Neuronal stem cell (in vitro differentiated cells): ENCODE measurements at regions not wholly inside any gene's neighbourhood (a gene's known extent, or its start where the extent isn't known, plus 50 kb on each side); places are given as distances from the start of the nearest gene placed in this dataset.

Experiments used
- DNase-seq: peaks from one replicate; pipeline ENCODE4 v3.0.0-alpha.2; 2013; ENCODE audit warnings: low spot score
- H2AFZ ChIP-seq: one replicate; pipeline ENCODE4 v1.6.1; 2013; ENCODE audit warnings: mild to moderate bottlenecking, low read length, inconsistent platforms
- H2AK5ac ChIP-seq: 2 replicates; pipeline ENCODE4 v1.6.1; 2013; ENCODE audit warnings: low read depth, mild to moderate bottlenecking, inconsistent platforms, low read length, moderate library complexity, mixed read lengths
- H2BK120ac ChIP-seq: 2 replicates; pipeline ENCODE4 v1.6.1; 2013; ENCODE audit warnings: low read depth, mild to moderate bottlenecking, inconsistent platforms, low read length, moderate library complexity, mixed read lengths
- H2BK12ac ChIP-seq: one replicate; pipeline ENCODE4 v1.6.1; 2013; ENCODE audit warnings: low read length, inconsistent platforms
- H2BK15ac ChIP-seq: 2 replicates; pipeline ENCODE4 v1.6.1; 2013; ENCODE audit warnings: mild to moderate bottlenecking, low read length, inconsistent platforms, mixed read lengths
- H2BK5ac ChIP-seq: one replicate; pipeline ENCODE4 v1.6.1; 2013; ENCODE audit warnings: inconsistent platforms, mild to moderate bottlenecking, low read length, moderate library complexity
- H3K14ac ChIP-seq: one replicate; pipeline ENCODE4 v1.6.1; 2013; ENCODE audit warnings: low read length, inconsistent platforms
- H3K18ac ChIP-seq: 2 replicates; pipeline ENCODE4 v1.6.1; 2013; ENCODE audit warnings: low read length, inconsistent platforms
- H3K23ac ChIP-seq: 2 replicates; pipeline ENCODE4 v1.6.1; 2013; ENCODE audit warnings: low read depth, mild to moderate bottlenecking, mixed read lengths, low read length, inconsistent platforms; ENCODE audit not compliant: poor library complexity
- H3K27ac ChIP-seq: replicated peaks from 3 replicates; pipeline ENCODE4 v1.5.1; 2013; ENCODE audit warnings: low read length, inconsistent platforms
- H3K27me3 ChIP-seq, 3 experiments: 2 replicates each; pipeline ENCODE4 v1.6.1; 2013; ENCODE audit warnings: low read length in 3 of 3, mild to moderate bottlenecking in 2 of 3, inconsistent platforms in 1 of 3, low read depth in 1 of 3, mixed read lengths in 1 of 3, moderate library complexity in 1 of 3; ENCODE audit not compliant: control insufficient read depth in 3 of 3, insufficient read depth in 3 of 3
- H3K36me3 ChIP-seq, 2 donors: replicated peaks in 1 of 2; 2 replicates each; pipeline ENCODE4 v1.6.1; 2013; ENCODE audit warnings: low read length in 2 of 2; ENCODE audit not compliant: control insufficient read depth in 2 of 2, insufficient read depth in 2 of 2
- H3K4ac ChIP-seq: 2 replicates; pipeline ENCODE4 v1.6.1; 2013; ENCODE audit warnings: inconsistent platforms, mild to moderate bottlenecking, low read length, moderate library complexity
- H3K4me1 ChIP-seq, 2 donors: 1 replicate in 1 of 2; 2 replicates in 1 of 2; pipeline ENCODE4 v1.6.1; 2013; ENCODE audit warnings: low read length in 2 of 2, low read depth in 1 of 2; ENCODE audit not compliant: control insufficient read depth in 2 of 2, insufficient read depth in 1 of 2
- H3K4me2 ChIP-seq: one replicate; pipeline ENCODE4 v1.6.1; 2013; ENCODE audit warnings: mild to moderate bottlenecking, low read length, inconsistent platforms; ENCODE audit not compliant: insufficient read depth, poor library complexity, severe bottlenecking
- H3K4me3 ChIP-seq, 2 donors: 2 replicates each; pipeline ENCODE4 v1.5.1; 2013; ENCODE audit warnings: low read length in 2 of 2, mild to moderate bottlenecking in 2 of 2, inconsistent platforms in 1 of 2, moderate library complexity in 1 of 2
- H3K79me1 ChIP-seq: one replicate; pipeline ENCODE4 v1.6.1; 2013; ENCODE audit warnings: low read depth, mild to moderate bottlenecking, inconsistent platforms, low read length, moderate library complexity
- H3K9ac ChIP-seq: one replicate; pipeline ENCODE4 v1.6.1; 2013; ENCODE audit warnings: mild to moderate bottlenecking, low read depth, low read length, inconsistent platforms; ENCODE audit not compliant: poor library complexity
- H3K9me3 ChIP-seq, 2 donors: replicated peaks in 1 of 2; 2 replicates each; pipeline versions ENCODE3 to v1.6.1; 2013; ENCODE audit warnings: low read length in 2 of 2, mild to moderate bottlenecking in 2 of 2, inconsistent platforms in 1 of 2, low read depth in 1 of 2, mixed read lengths in 1 of 2, moderate library complexity in 1 of 2; ENCODE audit not compliant: control insufficient read depth in 2 of 2, insufficient read depth in 1 of 2
- H4K8ac ChIP-seq: one replicate; pipeline ENCODE4 v1.6.1; 2013; ENCODE audit warnings: low read depth, mild to moderate bottlenecking, inconsistent platforms, low read length, moderate library complexity
- H4K91ac ChIP-seq: one replicate; pipeline ENCODE4 v1.6.1; 2013; ENCODE audit warnings: low read length, low read depth, mild to moderate bottlenecking, inconsistent platforms; ENCODE audit not compliant: poor library complexity
- WGBS, 2 donors: extraction: QIAGEN DNeasy Blood & Tissue Kit; methylation state at CpG; one replicate each; pipeline ENCODE4 v1.1.7; 2013; ENCODE audit warnings: missing lambda C conversion rate in 2 of 2, mixed read lengths in 1 of 2; ENCODE audit not compliant: insufficient read length in 2 of 2, insufficient replicate concordance in 1 of 2; ENCODE audit errors: extremely low coverage in 2 of 2; 5-methylcytosine and 5-hydroxymethylcytosine counted together

- Histone ChIP-seq H3K4me3 (no peak overlapping the region), H4K91ac (no peak overlapping the region), H3K14ac (no peak overlapping the region), H3K79me1 (no peaks in the 10 kb centered on the region), H2AFZ (no peak overlapping the region), H3K9ac (no peak overlapping the region), H3K23ac (no peak overlapping the region), H3K27ac (no peak overlapping the region), H3K4me2 (no peak overlapping the region), H2BK12ac (no peak overlapping the region), H3K36me3 (peaks cover 0 to 16% of the 10 kb centered on the region in 2 donors), H2BK15ac (no peak overlapping the region), H2BK120ac (no peak overlapping the region), H3K4ac (no peak overlapping the region), H3K9me3 (no peaks in the 10 kb centered on the region), H3K27me3 (no peaks in the 10 kb centered on the region), H2AK5ac (no peak overlapping the region), H3K4me1 (peaks cover 1 to 4% of the 10 kb centered on the region in 2 donors), H3K18ac (no peak overlapping the region), H4K8ac (no peak overlapping the region), H2BK5ac (no peak overlapping the region)
- WGBS, 2 donors, result no CpG with 5 or more reads among the region's 7 CpGs
- DNase-seq, result no peak
Measured at GRCh38 chr5:168217497-168217896, 73.9 kb upstream of the WWC1 start.

GRCh38 chr5:168218746-168219145, 72.7 kb upstream of the WWC1 start:
- Histone ChIP-seq H3K4me1 (peaks cover 1 to 4% of the 10 kb centered on the region in 2 donors), H3K4ac (no peak overlapping the region), H2BK15ac (no peak overlapping the region), H3K9me3 (no peaks in the 10 kb centered on the region), H3K23ac (no peak overlapping the region), H3K27me3 (no peaks in the 10 kb centered on the region), H3K4me2 (no peak overlapping the region), H4K8ac (no peak overlapping the region), H3K4me3 (no peak overlapping the region), H2BK120ac (no peak overlapping the region), H3K36me3 (peaks cover 0 to 16% of the 10 kb centered on the region in 2 donors), H3K14ac (no peak overlapping the region), H2BK12ac (peak overlapping the region; percentile 48), H4K91ac (no peak overlapping the region), H2AFZ (no peak overlapping the region), H3K18ac (no peak overlapping the region), H3K27ac (no peak overlapping the region), H2AK5ac (no peak overlapping the region), H3K79me1 (no peaks in the 10 kb centered on the region), H2BK5ac (no peak overlapping the region), H3K9ac (no peak overlapping the region)
- WGBS, 2 donors, result no CpG with 5 or more reads among the region's 9 CpGs
- no peak for DNase-seq

DNA sequence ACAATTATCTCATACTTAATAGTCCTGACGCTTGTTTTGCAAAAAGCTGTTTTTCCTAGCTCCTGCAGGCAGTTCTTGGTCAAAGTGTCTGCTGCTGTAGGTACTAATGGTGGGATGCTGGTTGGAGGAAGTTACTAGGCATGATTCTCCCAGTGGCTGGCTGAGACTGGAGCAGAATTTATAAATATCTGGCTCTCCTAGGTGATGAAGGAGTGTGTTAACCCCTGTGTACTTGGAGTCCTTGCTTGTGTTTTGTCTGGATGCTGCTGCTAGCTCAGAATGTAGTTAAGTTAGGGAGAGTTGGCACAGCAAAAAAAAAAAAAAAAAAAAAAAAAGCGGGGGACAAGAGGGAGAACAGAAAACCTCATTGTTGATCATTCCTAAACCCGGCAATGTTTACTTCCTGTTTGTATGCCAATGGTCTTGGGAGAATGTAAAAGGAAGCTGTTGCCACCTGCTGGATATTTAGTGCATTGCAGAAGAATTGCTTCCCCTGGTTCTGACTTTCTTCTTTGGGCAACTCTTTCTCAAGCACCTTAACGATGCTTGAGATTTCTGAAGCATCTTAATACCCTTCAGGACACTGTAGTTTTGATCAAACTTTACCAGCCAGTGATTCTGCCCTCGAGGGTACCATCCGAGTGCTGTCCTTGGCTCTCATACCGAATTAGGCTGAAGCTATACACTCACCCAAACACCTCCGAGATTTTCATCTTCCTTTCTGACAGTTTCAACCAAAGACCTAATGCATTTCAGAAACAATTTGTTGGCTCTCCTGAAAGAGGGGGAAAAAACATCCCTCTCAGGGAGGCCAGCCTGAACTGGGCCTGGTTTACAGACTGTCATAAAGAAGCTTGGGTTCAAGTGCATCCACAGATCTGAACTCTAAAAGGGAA, 71.7 kb upstream of the WWC1 start:
- no peak overlapping the region for H2BK5ac ChIP-seq
- no peaks in the 10 kb centered on the region for H3K79me1 ChIP-seq
- no peak overlapping the region for H3K27ac ChIP-seq
- H2AK5ac ChIP-seq, result no peak overlapping the region
- H3K4ac ChIP-seq, result no peak overlapping the region
- H2BK15ac ChIP-seq, result no peak overlapping the region
- H3K27me3 ChIP-seq, result no peaks in the 10 kb centered on the region
- no peak overlapping the region for H4K91ac ChIP-seq
- peak overlapping the region; percentile 78 for H2AFZ ChIP-seq
- no peak overlapping the region for H3K9ac ChIP-seq
- no peaks in the 10 kb centered on the region for H3K9me3 ChIP-seq
- H3K4me2 ChIP-seq, result no peak overlapping the region
- H2BK12ac ChIP-seq, result no peak overlapping the region
- peak; percentile 83 for DNase-seq
- no peak overlapping the region for H3K14ac ChIP-seq
- H3K36me3 ChIP-seq, result peaks cover 0 to 16% of the 10 kb centered on the region in 2 donors
- H3K23ac ChIP-seq, result no peak overlapping the region
- H3K4me3 ChIP-seq, result no peak overlapping the region
- no peak overlapping the region for H2BK120ac ChIP-seq
- no CpG with 5 or more reads among the region's 8 CpGs for WGBS, 2 donors
- no peak overlapping the region for H3K18ac ChIP-seq
- H3K4me1 ChIP-seq, result peaks cover 4 to 5% of the 10 kb centered on the region in 2 donors
- H4K8ac ChIP-seq, result no peak overlapping the region

DNA sequence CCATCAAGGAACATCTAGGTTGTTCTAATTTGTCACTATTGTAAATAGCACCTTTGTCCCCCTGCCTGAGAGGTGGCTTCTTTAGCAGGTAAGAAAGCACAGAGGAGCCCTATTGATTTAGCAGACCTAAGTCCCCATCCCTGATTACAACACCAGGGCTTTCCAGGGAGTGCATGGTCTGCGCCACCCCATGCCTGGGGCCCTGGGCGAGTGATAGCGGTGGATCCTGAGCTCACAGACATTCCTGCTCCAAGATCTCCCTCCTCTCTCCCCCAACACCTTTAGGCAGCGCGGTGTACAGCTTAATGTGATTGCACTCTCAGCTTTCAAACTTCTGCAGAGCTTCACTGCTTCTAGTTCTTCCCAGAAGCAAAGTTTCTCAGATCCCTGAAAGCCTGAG, 67.4 kb upstream of the WWC1 start:
- no peak overlapping the region for H2AK5ac ChIP-seq
- peaks cover 4 to 5% of the 10 kb centered on the region in 2 donors for H3K4me1 ChIP-seq
- WGBS, 2 donors, result no CpG with 5 or more reads among the region's 5 CpGs
- H3K14ac ChIP-seq, result no peak overlapping the region
- H3K36me3 ChIP-seq, result peaks cover 0 to 6% of the 10 kb centered on the region in 2 donors
- no peak overlapping the region for H4K91ac ChIP-seq
- no peak for DNase-seq
- no peak overlapping the region for H4K8ac ChIP-seq
- no peak overlapping the region for H3K23ac ChIP-seq
- H2BK120ac ChIP-seq, result no peak overlapping the region
- H3K9me3 ChIP-seq, result no peaks in the 10 kb centered on the region
- H3K9ac ChIP-seq, result no peak overlapping the region
- no peak overlapping the region for H3K4me3 ChIP-seq
- H3K18ac ChIP-seq, result no peak overlapping the region
- H3K27me3 ChIP-seq, result no peaks in the 10 kb centered on the region
- no peak overlapping the region for H2BK5ac ChIP-seq
- no peak overlapping the region for H3K27ac ChIP-seq
- no peak overlapping the region for H2BK12ac ChIP-seq
- H2AFZ ChIP-seq, result no peak overlapping the region
- H3K79me1 ChIP-seq, result no peaks in the 10 kb centered on the region
- no peak overlapping the region for H2BK15ac ChIP-seq
- H3K4ac ChIP-seq, result no peak overlapping the region
- H3K4me2 ChIP-seq, result no peak overlapping the region
